Heart right ventricle (tissue), 16 donors: ENCODE measurements at regions not wholly inside any gene's neighbourhood (a gene's known extent, or its start where the extent isn't known, plus 50 kb on each side); places are given as distances from the start of the nearest gene placed in this dataset.
A peak's percentile ranks its signal among the peaks of the same experiment; 100 is the strongest.
"Not testable (repeated sequence)": the region's sequence is repeated elsewhere in the genome, so short reads cannot be mapped to it uniquely, and the experiment has no call there.

Source experiments
- ATAC-seq, 8 donors: fragments of 200-7000 bp; cut with Tn5 transposase; one replicate each; pipeline ENCODE4 v1.9.1; 2020; ENCODE audit warnings: mild to moderate bottlenecking in 8 of 8, moderate library complexity in 8 of 8, moderate number of reproducible peaks in 1 of 8
- DNase-seq, 2 donors: peaks; one replicate each; pipeline ENCODE4 v3.0.0-alpha.2; 2020
- H3K27ac ChIP-seq, 10 donors: fragments of 200-600 bp; sonication (generic) in 2 of 10; one replicate each; pipeline versions ENCODE4 v1.5.0 to v1.8.0; 2020 to 2022; ENCODE audit warnings: mild to moderate bottlenecking in 3 of 10
- H3K27me3 ChIP-seq, 7 donors: fragments of 200-600 bp; one replicate each; pipeline ENCODE4 v1.8.0; 2021 to 2022; ENCODE audit warnings: mild to moderate bottlenecking in 2 of 7
- H3K36me3 ChIP-seq, 9 donors: fragments of 200-600 bp; sonication (generic) in 1 of 9; one replicate each; pipeline versions ENCODE4 v1.5.0 to v1.8.0; 2020 to 2022; ENCODE audit warnings: mild to moderate bottlenecking in 2 of 9
- H3K4me1 ChIP-seq, 9 donors: fragments of 200-600 bp; sonication (generic) in 1 of 9; one replicate each; pipeline versions ENCODE4 v1.5.0 to v1.8.0; 2020 to 2022; ENCODE audit warnings: mild to moderate bottlenecking in 4 of 9
- H3K4me3 ChIP-seq, 10 donors: fragments of 200-600 bp; sonication (generic) in 2 of 10; one replicate each; pipeline versions ENCODE4 v1.5.0 to v1.8.0; 2020 to 2022; ENCODE audit warnings: mild to moderate bottlenecking in 7 of 10, moderate library complexity in 2 of 10
- H3K9me3 ChIP-seq, 11 donors: fragments of 200-600 bp in 10 of 11; sonication (generic) in 2 of 11; one replicate each; pipeline versions ENCODE4 v1.5.0 to v1.8.0; 2013 to 2022; ENCODE audit warnings: mild to moderate bottlenecking in 2 of 11, control low read depth in 1 of 11, moderate library complexity in 1 of 11
- CTCF ChIP-seq, 9 donors: fragments of 200-600 bp; sonication (generic) in 2 of 9; IDR thresholded peaks; one replicate each; pipeline versions ENCODE4 v1.5.0 to v1.8.0; 2021 to 2022; ENCODE audit warnings: antibody characterized with exemption in 9 of 9, mild to moderate bottlenecking in 5 of 9, moderate library complexity in 1 of 9
- WGBS, 2 donors: extraction: QIAGEN DNeasy Blood & Tissue Kit; methylation state at CpG; one replicate each; pipeline ENCODE4 v1.1.7; 2013; ENCODE audit warnings: inconsistent platforms in 1 of 2; 5-methylcytosine and 5-hydroxymethylcytosine counted together
- intact Hi-C, 10 donors: fragments of 100-400 bp; cut with DNase I; formaldehyde crosslinking; loops; one replicate each; pipeline versions ENCODE4 v1.11.1 to v1.14.2; 2022
- donor health status: Arrhythmogenic right ventricular cardiomyopathy.
- donor health status: ischemic (EF 13 %, LVEDD 7.1; RV severe dilation, severe dysfunction).
- donor health status: healthy with polysubstance abuse.
- donor health status: DM: no; HTN: yes; CAD: no.
- donor health status: DM: no; HTN: no; CAD: no.
- donor health status: ischemic (EF 25% LVEDD 6.9; RV normal size, moderate dysfunction).
- donor health status: ischemic (EF 25% LVEDD 5.7; RV mildly dilated, moderate dysfunction).
- donor health status: healthy.
- donor health status: DM: yes; HTN: yes; CAD: no.
- donor health status: Ischemic cardiomyopathy.
- donor health status: ischemic (EF 35%, LVEDD 5.7; RV mildly dilated, moderate dysfunction).
- donor health status: nonischemic (EF 11% LVEDD 7.7; RV severe dilation, severe dysfunction).
- donor health status: DM: yes; HTN: yes; CAD: no.
- donor health status: PGD.
- donor health status: ischemic (EF 29% LVEDD 5.4; RV normal size, mild dysfunction).
- donor health status: nonischemic (EF 23%, LVEDD 6.1; RV moderate dilation, normal function).

GRCh38 chr3:177664380-177665103, 467.3 kb upstream of the TBL1XR1 start:
- H3K27me3 ChIP-seq, intact Hi-C loops, H3K36me3 ChIP-seq, H3K4me3 ChIP-seq, ATAC-seq, H3K4me1 ChIP-seq, DNase-seq, H3K27ac ChIP-seq: not testable (repeated sequence)
- peaks cover 0 to 11% (median 0%) of the 10 kb centered on the region in 11 donors for H3K9me3 ChIP-seq
- peak in 1 of 9 donors; percentile 30 for TF ChIP-seq CTCF (IDR thresholded peaks at IDR 0.05)
- 93 to 94% methylated on average over 17 of the region's 17 CpGs for WGBS, 2 donors

GRCh38 chr3:177665122-177665808, 468.0 kb upstream of the TBL1XR1 start:
- Histone ChIP-seq H3K4me1 (no peaks in the 10 kb centered on the region), H3K4me3 (no peak overlapping the region), H3K27me3 (no peaks in the 10 kb centered on the region), H3K27ac (no peak overlapping the region), H3K9me3 (peaks cover 0 to 11% (median 0%) of the 10 kb centered on the region in 11 donors), H3K36me3 (no peaks in the 10 kb centered on the region)
- ATAC-seq (no peak), DNase-seq (no peak)
- TF ChIP-seq CTCF (IDR thresholded peaks at IDR 0.05), result no peak
- intact Hi-C loops, result no loop called here
- WGBS, 2 donors, result 98% methylated on average over 9 of the region's 9 CpGs

GRCh38 chr3:177672252-177672911, 475.1 kb upstream of the TBL1XR1 start:
- TF ChIP-seq CTCF (IDR thresholded peaks at IDR 0.05), result no peak

GRCh38 chr3:177673112-177673914, 476.0 kb upstream of the TBL1XR1 start:
- TF ChIP-seq CTCF (IDR thresholded peaks at IDR 0.05), result no peak
- intact Hi-C loops, result no loop called here
- WGBS, 2 donors, result 57 to 70% methylated on average over 4 of the region's 4 CpGs
- no peak overlapping the region for H3K4me3 ChIP-seq
- H3K27ac ChIP-seq, result peak overlapping the region in 1 of 10 donors; percentile 63
- ATAC-seq (peak in 6 of 8 donors; percentile 65 to 79 (median 70)), DNase-seq (peak in 1 of 2 donors; percentile 9)
- no peaks in the 10 kb centered on the region for H3K9me3 ChIP-seq
- H3K4me1 ChIP-seq, result peaks cover 0 to 16% (median 6%) of the 10 kb centered on the region in 9 donors
- H3K27me3 ChIP-seq, result no peaks in the 10 kb centered on the region
- no peaks in the 10 kb centered on the region for H3K36me3 ChIP-seq

More at GRCh38 chr3:177672252-177672911, 475.1 kb upstream of the TBL1XR1 start:
- Histone ChIP-seq H3K27me3 (no peaks in the 10 kb centered on the region), H3K36me3 (no peaks in the 10 kb centered on the region), H3K27ac (peak overlapping the region in 1 of 10 donors; percentile 63), H3K4me1 (peaks cover 0 to 16% (median 6%) of the 10 kb centered on the region in 9 donors), H3K9me3 (no peaks in the 10 kb centered on the region), H3K4me3 (no peak overlapping the region)
- DNase-seq, result no peak
- intact Hi-C loops, result no loop called here
- 88 to 90% methylated on average over 10 of the region's 10 CpGs for WGBS, 2 donors
- ATAC-seq, result no peak
